HEK293 (cell line): ENCODE measurements at regions not wholly inside any gene's neighbourhood (a gene's known extent, or its start where the extent isn't known, plus 50 kb on each side); places are given as distances from the start of the nearest gene placed in this dataset.

ENCODE experiments used
- CTCF ChIP-seq: fragments of 450-650 bp; formaldehyde crosslinking; IDR thresholded peaks from 2 replicates; pipeline ENCODE4 v1.5.1; 2016; ENCODE audit warnings: missing biosample characterization, missing genetic modification characterization
- GLI4 ChIP-seq: fragments of 450-650 bp; formaldehyde crosslinking; IDR thresholded peaks from 2 replicates; pipeline ENCODE4 v1.5.1; 2016; ENCODE audit warnings: missing biosample characterization, missing genetic modification characterization
- GLIS1 ChIP-seq: fragments of 450-650 bp; formaldehyde crosslinking; IDR thresholded peaks from 2 replicates; pipeline ENCODE4 v1.5.1; 2016; ENCODE audit warnings: missing biosample characterization, missing genetic modification characterization
- KLF1 ChIP-seq: fragments of 450-650 bp; formaldehyde crosslinking; IDR thresholded peaks from 2 replicates; pipeline ENCODE4 v1.5.1; 2016; ENCODE audit warnings: missing biosample characterization, missing genetic modification characterization
- KLF8 ChIP-seq: fragments of 450-650 bp; formaldehyde crosslinking; IDR thresholded peaks from 2 replicates; pipeline ENCODE4 v1.5.1; 2016; ENCODE audit warnings: missing biosample characterization, missing genetic modification characterization
- KLF9 ChIP-seq: fragments of 450-650 bp; formaldehyde crosslinking; IDR thresholded peaks from 2 replicates; pipeline ENCODE4 v1.5.1; 2016; ENCODE audit warnings: missing biosample characterization, missing genetic modification characterization, low read depth
- SP2 ChIP-seq: fragments of 450-650 bp; formaldehyde crosslinking; IDR thresholded peaks from 2 replicates; pipeline ENCODE4 v1.5.1; 2016; ENCODE audit warnings: missing biosample characterization, missing genetic modification characterization
- ZNF133 ChIP-seq: fragments of 450-650 bp; formaldehyde crosslinking; IDR thresholded peaks from 2 replicates; pipeline ENCODE4 v1.5.1; 2016; ENCODE audit warnings: missing biosample characterization, missing genetic modification characterization
- ZNF184 ChIP-seq: fragments of 450-650 bp; IDR thresholded peaks from 2 replicates; pipeline ENCODE4 v1.5.1; 2018; ENCODE audit warnings: missing biosample characterization, mild to moderate bottlenecking, missing genetic modification characterization
- ZNF23 ChIP-seq: fragments of 450-650 bp; formaldehyde crosslinking; IDR thresholded peaks from 2 replicates; pipeline ENCODE4 v1.5.1; 2016; ENCODE audit warnings: missing biosample characterization, missing genetic modification characterization, borderline replicate concordance
- ZNF513 ChIP-seq: fragments of 450-650 bp; IDR thresholded peaks from 2 replicates; pipeline ENCODE4 v1.5.1; 2018; ENCODE audit warnings: missing biosample characterization, missing genetic modification characterization
- ZNF621 ChIP-seq: fragments of 450-650 bp; formaldehyde crosslinking; IDR thresholded peaks from 2 replicates; pipeline ENCODE4 v1.5.1; 2017; ENCODE audit warnings: missing biosample characterization, missing genetic modification characterization
- ZNF776 ChIP-seq: fragments of 450-650 bp; formaldehyde crosslinking; IDR thresholded peaks from 2 replicates; pipeline ENCODE4 v1.5.0; 2017; ENCODE audit warnings: missing biosample characterization, missing genetic modification characterization, borderline replicate concordance
- TF ChIP-seq, protein P1 (sequence below): sonication (generic); formaldehyde crosslinking; IDR thresholded peaks from 2 replicates; pipeline ENCODE4 v1.8.1; 2022; ENCODE audit warnings: mild to moderate bottlenecking, moderate library complexity, missing genetic modification reagents

GRCh38 chr6:145292066-145292465 lies 443.3 kb downstream of the EPM2A start:
- TF ChIP-seq ZNF776 (tag by site-specific recombination) (no peak), ZNF621 (tag by site-specific recombination) (no peak), KLF9 (tag by site-specific recombination) (no peak), ZNF513 (tag by site-specific recombination) (no peak), KLF1 (tag by site-specific recombination) (no peak), GLI4 (tag by site-specific recombination) (no peak), SP2 (no peak), ZNF23 (tag by site-specific recombination) (no peak), ZNF133 (tag by site-specific recombination) (no peak), GLIS1 (tag by site-specific recombination) (no peak), ZNF184 (no peak), CTCF (tag by site-specific recombination) (no peak), KLF8 (no peak)
- TF ChIP-seq, protein P1, sequence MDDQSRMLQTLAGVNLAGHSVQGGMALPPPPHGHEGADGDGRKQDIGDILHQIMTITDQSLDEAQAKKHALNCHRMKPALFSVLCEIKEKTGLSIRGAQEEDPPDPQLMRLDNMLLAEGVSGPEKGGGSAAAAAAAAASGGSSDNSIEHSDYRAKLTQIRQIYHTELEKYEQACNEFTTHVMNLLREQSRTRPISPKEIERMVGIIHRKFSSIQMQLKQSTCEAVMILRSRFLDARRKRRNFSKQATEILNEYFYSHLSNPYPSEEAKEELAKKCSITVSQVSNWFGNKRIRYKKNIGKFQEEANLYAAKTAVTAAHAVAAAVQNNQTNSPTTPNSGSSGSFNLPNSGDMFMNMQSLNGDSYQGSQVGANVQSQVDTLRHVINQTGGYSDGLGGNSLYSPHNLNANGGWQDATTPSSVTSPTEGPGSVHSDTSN (CRISPR knock-in tag), result no peak
